ENCODE measurements at regions not wholly inside any gene's neighbourhood (a gene's known extent, or its start where the extent isn't known, plus 50 kb on each side); places are given as distances from the start of the nearest gene placed in this dataset.

DNA sequence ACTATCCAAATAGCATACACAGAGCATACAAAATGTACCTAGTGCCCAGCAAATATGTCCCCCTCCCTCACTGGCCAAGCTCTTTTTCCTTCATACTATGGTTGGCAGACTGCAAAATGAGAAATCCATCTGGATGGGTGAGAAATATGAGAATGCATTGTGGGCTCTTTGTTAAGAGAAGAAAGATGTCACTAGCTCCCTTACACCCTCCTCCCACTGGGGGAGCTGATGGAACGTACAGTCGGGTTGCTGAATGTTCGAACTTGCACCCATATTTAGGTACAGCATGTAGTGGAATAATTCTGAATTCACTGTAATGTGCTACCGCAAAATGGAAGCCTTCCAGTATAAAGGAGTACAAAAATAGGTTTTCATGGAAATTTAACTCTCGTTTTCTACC lies 377.4 kb downstream of the GRIN2B start:
- no peak overlapping the region for H4K91ac ChIP-seq (ENCODE audit: insufficient read depth, low read depth, low read length)
- no peak overlapping the region for H4K5ac ChIP-seq (ENCODE audit: low read depth, low read length)
- H3K14ac ChIP-seq (replicated peaks; ENCODE audit: low read depth, low read length): no peak overlapping the region
- no peaks in the 10 kb centered on the region for H3K9me3 ChIP-seq (ENCODE audit: control insufficient read depth, insufficient read depth, low read length)
- no peak overlapping the region for H4K8ac ChIP-seq (ENCODE audit: low read depth in 2 of 2, low read length in 2 of 2)
- no peak overlapping the region for H2AFZ ChIP-seq (replicated peaks; ENCODE audit: low read length, poor library complexity)
- no peak overlapping the region for H3K56ac ChIP-seq (ENCODE audit: extremely low read depth, insufficient read depth, low read length)
- no peaks in the 10 kb centered on the region for H3K79me1 ChIP-seq (ENCODE audit: low read depth in 1 of 2, low read length in 2 of 2)
- no peaks in the 10 kb centered on the region for H4K20me1 ChIP-seq (ENCODE audit: insufficient read depth, low read length)
- H3K18ac ChIP-seq (ENCODE audit: low read depth, low read length): no peak overlapping the region
- dilution Hi-C loops (cut with HindIII; ENCODE audit: low sequenced_read_pairs, unreplicated experiment): no loop called here
- TF ChIP-seq CHD1 (IDR thresholded peaks at IDR 0.05; ENCODE audit: low read depth, low read length) (no peak), POLR2A (IDR thresholded peaks at IDR 0.05; ENCODE audit: low read depth, low read length) (no peak), CEBPB (IDR thresholded peaks at IDR 0.05; ENCODE audit: low read depth, low read length) (no peak), BHLHE40 (IDR thresholded peaks at IDR 0.05; ENCODE audit: low read depth, low read length) (no peak), RFX5 (IDR thresholded peaks at IDR 0.05; ENCODE audit: low read depth, low read length) (no peak), MAFK (IDR thresholded peaks at IDR 0.05; ENCODE audit: low read depth, low read length) (no peak), FOS (IDR thresholded peaks at IDR 0.05; ENCODE audit: low read depth, low read length) (no peak), MAZ (IDR thresholded peaks at IDR 0.05; ENCODE audit: borderline replicate concordance, low read depth, low read length) (no peak), RCOR1 (IDR thresholded peaks at IDR 0.05; ENCODE audit: insufficient replicate concordance, low read length) (no peak), RAD21 (IDR thresholded peaks at IDR 0.05; ENCODE audit: low read length) (no peak)
- H3K4me2 ChIP-seq (ENCODE audit: low read depth, low read length): no peak overlapping the region
- WGBS, 2 experiments (ENCODE audit: extremely low coverage in 2 of 2, insufficient read length in 1 of 2): no CpG with 5 or more reads among the region's 5 CpGs
- ATAC-seq (ENCODE audit: low read depth): no peak
- no peaks in the 10 kb centered on the region for H3K36me3 ChIP-seq (ENCODE audit: control insufficient read depth, insufficient read depth, low read length)
- no peaks in the 10 kb centered on the region for H3K4me1 ChIP-seq (ENCODE audit: control insufficient read depth, insufficient read depth, low read length)
- H2BK5ac ChIP-seq (ENCODE audit: low read depth, low read length, poor library complexity, severe bottlenecking): no peak overlapping the region
- no peak overlapping the region for H2BK15ac ChIP-seq (ENCODE audit: low read depth, low read length)
- no peak overlapping the region for H2BK20ac ChIP-seq (ENCODE audit: low read depth, low read length)
- CTCF ChIA-PET: no interaction called here
- no peak overlapping the region for H2BK120ac ChIP-seq (ENCODE audit: low read depth, low read length)
- no peak overlapping the region for H3K4me3 ChIP-seq (ENCODE audit: insufficient read depth, low read depth, low read length)
- no peak overlapping the region for H3K9ac ChIP-seq (ENCODE audit: low read depth, low read length)
- in situ Hi-C loops (cut with MboI; ENCODE audit: low sequenced_read_pairs): no loop called here
- no peak overlapping the region for H2AK9ac ChIP-seq (replicated peaks; ENCODE audit: low read depth, low read length, poor library complexity)
- H2AK5ac ChIP-seq (ENCODE audit: low read depth, low read length): no peak overlapping the region
- no peak overlapping the region for H3K4ac ChIP-seq (ENCODE audit: low read depth, low read length)
- POLR2A ChIA-PET (ENCODE audit: unreplicated experiment): no interaction called here
- no peaks in the 10 kb centered on the region for H3K27me3 ChIP-seq (ENCODE audit: control insufficient read depth, insufficient read depth, low read length)
- intact Hi-C loops (cut with micrococcal nuclease): no loop called here
- H3K23ac ChIP-seq (ENCODE audit: low read depth, low read length): no peak overlapping the region
- no peak for DNase-seq
- BruUV-seq (replicated peaks): no TSS peak
- H3K9me1 ChIP-seq (ENCODE audit: insufficient read depth, low read length): no peaks in the 10 kb centered on the region
- no peak overlapping the region for H3K27ac ChIP-seq (ENCODE audit: insufficient read depth, low read length)

Data from IMR-90 (cell line).